ENCODE measurements at regions not wholly inside any gene's neighbourhood (a gene's known extent, or its start where the extent isn't known, plus 50 kb on each side); places are given as distances from the start of the nearest gene placed in this dataset.
"Not testable (repeated sequence)": the region's sequence is repeated elsewhere in the genome, so short reads cannot be mapped to it uniquely, and the experiment has no call there.

DNA sequence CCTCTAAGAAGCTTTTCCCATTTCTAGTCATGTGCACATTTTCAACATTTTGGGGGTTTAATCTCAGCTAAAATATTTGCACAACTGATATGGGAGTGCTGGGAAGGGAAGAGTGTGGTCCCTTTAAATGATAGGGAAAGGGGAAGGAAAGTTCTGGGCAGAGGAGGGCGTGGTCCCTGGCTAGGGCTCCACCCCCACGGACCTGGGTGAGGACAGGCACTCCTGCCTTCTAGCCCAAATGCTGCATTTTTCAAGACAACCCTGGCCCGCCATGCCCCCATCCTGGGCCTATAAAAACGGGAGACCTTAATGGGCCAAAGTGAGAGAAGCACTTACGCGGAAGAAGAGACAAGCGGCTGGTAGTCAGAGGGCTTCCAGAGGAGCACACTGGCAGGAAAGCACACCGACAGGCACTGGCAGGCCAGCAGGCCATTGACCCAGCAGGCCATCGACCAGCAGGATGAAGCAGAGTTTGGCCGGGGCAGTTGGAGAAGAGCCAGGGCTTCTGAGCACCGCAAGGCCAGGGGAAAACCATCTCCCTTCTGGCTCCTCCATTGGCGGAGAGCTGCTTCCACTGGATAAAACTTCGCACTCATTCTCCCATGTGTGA, 266.7 kb downstream of the SPRY2 start:
- no peak for DNase-seq

DNA sequence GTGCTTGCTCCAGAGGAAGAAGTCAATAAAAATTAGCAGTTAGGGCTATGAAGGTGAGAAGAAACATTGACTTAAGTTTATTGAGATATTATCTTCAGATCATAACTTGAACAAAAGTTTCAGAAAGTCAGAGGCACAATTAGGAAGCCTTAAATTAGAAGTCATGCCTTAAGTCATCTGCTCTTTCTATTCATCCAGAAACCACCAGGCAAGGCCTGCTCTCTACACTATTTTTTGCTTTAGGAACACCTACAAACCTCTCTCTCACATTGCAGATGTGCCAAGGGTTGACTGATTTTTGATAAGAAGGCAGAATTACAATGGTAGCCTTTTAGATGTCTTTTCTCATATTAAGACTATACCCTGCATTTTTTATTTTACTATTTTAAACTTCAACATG, 268.7 kb downstream of the SPRY2 start:
- DNase-seq, result no peak

GRCh38 chr13:80070024-80070703, 270.8 kb downstream of the SPRY2 start:
- no peak for DNase-seq

- DNase-seq, result no peak
Measured at GRCh38 chr13:80069374-80069773, 271.6 kb downstream of the SPRY2 start.

GRCh38 chr13:80065996-80066395, 274.9 kb downstream of the SPRY2 start:
- no peak for DNase-seq

GRCh38 chr13:80062416-80062815, 278.5 kb downstream of the SPRY2 start:
- not testable (repeated sequence) for DNase-seq

GRCh38 chr13:80059789-80060188, 281.1 kb downstream of the SPRY2 start:
- no peak for DNase-seq

DNA sequence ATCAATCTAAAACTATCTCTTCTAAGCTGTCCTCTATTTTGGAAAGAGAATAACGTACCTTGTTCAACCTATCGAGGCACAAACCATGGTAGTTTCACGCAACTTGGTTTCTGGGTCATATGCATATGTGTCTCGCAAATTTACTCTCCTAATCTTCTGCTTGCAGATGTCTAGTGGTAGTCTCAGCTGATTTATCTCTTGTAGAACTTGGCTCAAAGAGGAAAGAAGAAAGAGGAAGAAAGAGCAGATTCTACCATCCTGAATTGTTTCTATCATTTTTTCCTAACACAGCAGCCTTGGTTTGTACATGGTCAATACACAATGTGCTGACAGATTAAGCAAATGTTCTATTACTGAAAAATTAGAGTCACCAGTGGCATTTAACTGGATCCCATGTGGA, 282.3 kb downstream of the SPRY2 start:
- DNase-seq, result no peak

- DNase-seq, result no peak
Measured at GRCh38 chr13:80055847-80056246, 285.1 kb downstream of the SPRY2 start.

GRCh38 chr13:80054806-80055205, 286.1 kb downstream of the SPRY2 start:
- DNase-seq, result peak; percentile 63

GRCh38 chr13:80052286-80052685, 288.6 kb downstream of the SPRY2 start:
- no peak for DNase-seq

DNA sequence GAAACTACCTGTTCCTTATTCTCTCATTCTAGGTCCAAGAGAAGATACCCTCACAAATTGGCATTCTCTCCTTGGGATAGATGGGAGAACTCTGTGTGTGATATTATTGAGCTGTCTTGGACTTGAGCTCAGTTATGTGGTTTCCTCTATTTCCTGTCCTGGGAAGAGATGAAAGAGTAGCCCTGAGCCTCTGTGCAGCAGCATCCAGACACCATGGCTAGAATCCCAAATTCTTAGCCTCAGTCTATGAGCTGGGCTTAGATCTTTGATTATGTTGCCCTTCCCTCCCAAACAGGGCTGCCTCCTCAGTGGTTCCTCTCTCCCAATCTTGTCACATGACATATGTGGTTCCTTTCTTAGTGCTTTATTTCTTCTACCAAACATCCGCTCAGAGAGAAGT, 290.7 kb downstream of the SPRY2 start:
- DNase-seq, result peak; percentile 37

- DNase-seq, result peak; percentile 96
Measured at GRCh38 chr13:80048802-80049201, 292.1 kb downstream of the SPRY2 start.

GRCh38 chr13:80048030-80048429, 292.9 kb downstream of the SPRY2 start:
- DNase-seq, result no peak

DNA sequence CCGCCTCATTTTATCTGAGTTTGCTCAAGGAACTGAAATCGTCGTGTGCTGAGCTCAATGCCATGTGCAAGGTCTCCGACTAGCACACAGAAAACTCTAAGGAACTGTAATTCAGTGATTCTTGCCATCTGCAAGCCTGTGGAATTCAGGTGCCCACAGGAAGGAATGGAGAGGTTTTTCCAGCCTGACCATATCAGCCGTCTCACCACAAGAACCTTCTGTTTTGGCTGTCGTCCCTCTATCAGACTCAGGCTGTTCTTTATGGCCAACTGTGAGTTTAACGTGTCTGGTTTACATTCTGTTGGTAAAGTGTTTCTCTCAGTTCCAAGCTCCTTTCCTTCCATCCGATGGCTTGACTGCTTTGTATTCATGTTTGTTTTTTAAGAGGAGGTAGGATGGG, 293.5 kb downstream of the SPRY2 start:
- DNase-seq, result no peak

DNA sequence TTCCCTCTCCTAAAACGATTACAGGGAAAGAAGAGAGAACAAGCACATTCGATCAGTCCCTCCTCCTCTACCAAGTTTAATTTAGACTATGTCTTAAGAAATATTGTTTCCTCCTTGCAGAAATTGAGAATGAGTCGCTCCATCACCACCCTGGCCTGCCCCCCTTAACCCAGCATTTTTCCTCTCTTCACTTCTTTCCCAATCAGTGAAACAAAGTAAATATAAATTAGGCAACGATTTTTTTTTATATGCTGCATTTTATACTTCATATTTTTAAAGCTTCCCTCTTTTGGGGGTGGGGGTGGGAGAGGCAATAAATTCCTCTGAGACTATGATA, 300.0 kb downstream of the SPRY2 start:
- no peak for DNase-seq

GRCh38 chr13:80040196-80040980, 300.5 kb downstream of the SPRY2 start:
- DNase-seq, result peak; percentile 87

DNA sequence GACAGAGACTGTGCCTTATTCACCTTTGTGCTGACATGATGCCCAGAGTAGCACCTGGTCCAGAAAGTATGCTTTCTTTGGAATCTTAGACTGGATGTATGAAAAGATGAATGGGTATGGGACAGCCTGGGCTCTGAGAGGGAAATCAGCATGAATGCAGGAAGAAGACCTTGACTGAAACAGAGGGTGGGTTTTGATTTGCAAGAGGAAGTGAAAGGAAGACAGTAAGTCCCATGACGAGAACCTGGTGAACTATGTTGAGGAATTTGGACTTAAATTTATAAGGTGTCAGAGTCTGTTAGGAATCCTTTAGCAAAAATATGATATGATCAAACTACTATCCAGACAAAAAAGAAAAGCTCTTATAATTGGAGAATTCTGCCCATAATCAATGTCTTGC, 301.9 kb downstream of the SPRY2 start:
- DNase-seq, result no peak

DNA sequence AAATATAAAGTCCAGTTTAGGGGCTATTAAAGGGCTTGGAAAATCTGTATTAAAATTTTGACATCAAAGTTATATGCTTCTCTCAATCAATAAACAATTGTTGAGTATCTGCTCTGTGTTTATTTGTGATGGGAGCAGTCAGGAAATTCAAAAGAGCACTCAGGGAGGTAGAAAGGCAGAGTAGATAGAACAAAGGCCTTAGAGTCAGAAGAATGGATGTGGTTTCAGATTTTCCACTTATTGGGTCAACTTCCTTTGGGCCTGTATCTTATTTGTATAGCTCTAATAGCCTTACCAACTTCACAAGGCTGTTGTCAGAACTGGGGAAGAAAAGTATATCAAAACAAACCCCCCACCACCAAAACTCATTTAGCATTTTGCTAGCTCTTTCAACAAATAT, 302.6 kb downstream of the SPRY2 start:
- peak; percentile 34 for DNase-seq

GRCh38 chr13:80037505-80037888, 303.4 kb downstream of the SPRY2 start:
- DNase-seq, result peak; percentile 87

DNA sequence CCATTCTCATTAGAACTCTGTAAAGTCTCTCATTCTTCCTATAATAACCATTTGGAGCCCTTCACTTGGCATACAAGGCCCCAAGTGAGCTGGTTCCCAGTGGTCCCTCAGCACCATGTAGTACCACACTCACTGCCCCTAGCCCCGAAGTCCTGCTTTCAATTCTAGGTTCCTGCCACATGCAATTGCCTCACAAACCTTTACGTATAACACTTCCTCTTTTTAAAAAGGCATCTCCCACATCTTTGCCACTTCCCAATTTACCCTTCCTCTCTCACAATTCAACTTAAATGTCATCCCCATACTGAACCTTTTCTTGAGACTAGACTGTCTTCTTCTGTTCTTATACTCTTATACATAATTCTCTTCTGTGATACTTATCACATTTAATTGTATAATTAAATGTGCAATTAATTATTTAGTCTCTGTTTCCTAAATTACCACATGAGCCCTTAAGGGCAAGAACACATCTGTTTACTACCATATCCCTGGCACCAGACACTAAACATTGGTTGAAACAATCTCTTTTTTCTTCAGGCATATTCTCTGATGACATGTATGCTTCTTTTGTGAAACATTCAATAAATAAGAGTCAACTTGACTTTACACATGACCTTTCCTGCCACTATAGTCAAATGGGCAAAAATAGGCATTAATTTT, 304.0 kb downstream of the SPRY2 start:
- DNase-seq, result no peak

DNA sequence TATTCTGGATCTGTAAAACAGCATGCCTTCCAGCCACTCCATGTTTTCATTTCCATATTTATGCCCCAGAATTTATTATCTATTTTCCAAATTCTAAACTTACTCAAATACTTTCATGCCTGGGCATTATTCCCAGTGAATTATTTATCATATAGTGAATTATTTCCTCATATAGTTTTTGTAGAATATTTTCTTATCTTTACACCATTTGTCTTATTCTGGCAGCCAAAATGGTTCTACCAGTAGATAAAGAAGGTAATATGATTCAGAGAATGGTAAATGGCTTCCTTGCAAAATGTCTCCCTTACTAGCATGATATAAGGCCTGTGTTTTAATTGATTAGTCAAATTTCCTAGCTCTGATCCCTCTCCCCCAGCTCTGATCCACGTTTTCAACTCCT, 305.8 kb downstream of the SPRY2 start:
- DNase-seq, result no peak

DNA sequence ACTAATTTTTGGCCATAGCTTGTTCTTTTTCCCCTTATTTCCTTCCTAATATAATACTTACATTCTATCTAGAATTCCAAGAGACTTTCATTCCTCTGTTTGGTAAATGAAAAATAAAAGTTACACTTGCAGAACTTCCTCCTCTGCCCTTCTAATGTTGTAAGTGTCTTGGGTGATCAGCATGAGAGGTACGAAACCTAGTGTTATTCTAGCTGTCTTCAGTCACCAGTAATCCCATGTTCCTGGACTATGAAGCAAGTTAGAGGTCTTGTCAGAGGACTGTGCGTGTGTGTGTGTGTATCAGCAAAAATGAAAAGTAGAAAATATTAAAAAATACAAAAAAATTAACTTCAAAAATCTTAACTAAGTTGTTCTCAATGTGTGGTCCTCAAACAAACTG, 307.0 kb downstream of the SPRY2 start:
- no peak for DNase-seq

GRCh38 chr13:80033286-80033685, 307.6 kb downstream of the SPRY2 start:
- DNase-seq, result no peak
